ENCODE measurements at regions not wholly inside any gene's neighbourhood (a gene's known extent, or its start where the extent isn't known, plus 50 kb on each side); places are given as distances from the start of the nearest gene placed in this dataset.

GRCh38 chr1:80450711-80451110 lies 1350.0 kb upstream of the ADGRL2 start:
- H3K9me3 ChIP-seq: no peaks in the 10 kb centered on the region
- H3K4me1 ChIP-seq (ENCODE audit: control insufficient read depth in 1 of 2, insufficient read depth in 1 of 2, low read depth in 1 of 2, low read length in 1 of 2): no peaks in the 10 kb centered on the region
- H3K36me3 ChIP-seq: no peaks in the 10 kb centered on the region
- TF ChIP-seq, protein P1, sequence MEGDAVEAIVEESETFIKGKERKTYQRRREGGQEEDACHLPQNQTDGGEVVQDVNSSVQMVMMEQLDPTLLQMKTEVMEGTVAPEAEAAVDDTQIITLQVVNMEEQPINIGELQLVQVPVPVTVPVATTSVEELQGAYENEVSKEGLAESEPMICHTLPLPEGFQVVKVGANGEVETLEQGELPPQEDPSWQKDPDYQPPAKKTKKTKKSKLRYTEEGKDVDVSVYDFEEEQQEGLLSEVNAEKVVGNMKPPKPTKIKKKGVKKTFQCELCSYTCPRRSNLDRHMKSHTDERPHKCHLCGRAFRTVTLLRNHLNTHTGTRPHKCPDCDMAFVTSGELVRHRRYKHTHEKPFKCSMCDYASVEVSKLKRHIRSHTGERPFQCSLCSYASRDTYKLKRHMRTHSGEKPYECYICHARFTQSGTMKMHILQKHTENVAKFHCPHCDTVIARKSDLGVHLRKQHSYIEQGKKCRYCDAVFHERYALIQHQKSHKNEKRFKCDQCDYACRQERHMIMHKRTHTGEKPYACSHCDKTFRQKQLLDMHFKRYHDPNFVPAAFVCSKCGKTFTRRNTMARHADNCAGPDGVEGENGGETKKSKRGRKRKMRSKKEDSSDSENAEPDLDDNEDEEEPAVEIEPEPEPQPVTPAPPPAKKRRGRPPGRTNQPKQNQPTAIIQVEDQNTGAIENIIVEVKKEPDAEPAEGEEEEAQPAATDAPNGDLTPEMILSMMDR (IDR thresholded peaks at IDR 0.05): no peak
- H3K4me3 ChIP-seq (ENCODE audit: low read depth in 1 of 2, low read length in 1 of 2): no peak overlapping the region
- no peaks in the 10 kb centered on the region for H3K27me3 ChIP-seq
- H3K27ac ChIP-seq: no peak overlapping the region

DNA sequence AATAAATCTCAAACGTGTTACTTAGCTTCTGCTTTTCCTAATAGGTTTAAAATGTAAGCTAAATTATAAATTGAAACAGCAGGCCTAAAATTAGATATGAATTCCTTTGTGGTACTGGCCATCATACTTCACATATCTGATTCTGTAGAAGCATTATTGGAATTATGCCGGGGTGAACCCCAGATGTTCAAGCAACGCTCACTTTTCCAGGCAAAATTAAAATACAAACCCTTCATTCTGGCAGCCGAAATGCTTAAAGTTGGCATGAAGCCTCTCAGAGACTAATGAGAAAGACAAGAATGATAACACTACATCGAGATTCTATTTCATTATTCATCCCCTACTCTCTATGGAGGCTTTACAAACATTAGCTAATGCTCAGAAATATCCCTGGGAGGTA lies 1352.7 kb upstream of the ADGRL2 start:
- Histone ChIP-seq H3K4me3 (ENCODE audit: low read depth in 1 of 2, low read length in 1 of 2) (no peak overlapping the region), H3K4me1 (ENCODE audit: control insufficient read depth in 1 of 2, insufficient read depth in 1 of 2, low read depth in 1 of 2, low read length in 1 of 2) (no peaks in the 10 kb centered on the region), H3K27ac (no peak overlapping the region), H3K9me3 (no peaks in the 10 kb centered on the region), H3K36me3 (no peaks in the 10 kb centered on the region), H3K27me3 (no peaks in the 10 kb centered on the region)
- TF ChIP-seq, protein P1 (IDR thresholded peaks at IDR 0.05): no peak

DNA sequence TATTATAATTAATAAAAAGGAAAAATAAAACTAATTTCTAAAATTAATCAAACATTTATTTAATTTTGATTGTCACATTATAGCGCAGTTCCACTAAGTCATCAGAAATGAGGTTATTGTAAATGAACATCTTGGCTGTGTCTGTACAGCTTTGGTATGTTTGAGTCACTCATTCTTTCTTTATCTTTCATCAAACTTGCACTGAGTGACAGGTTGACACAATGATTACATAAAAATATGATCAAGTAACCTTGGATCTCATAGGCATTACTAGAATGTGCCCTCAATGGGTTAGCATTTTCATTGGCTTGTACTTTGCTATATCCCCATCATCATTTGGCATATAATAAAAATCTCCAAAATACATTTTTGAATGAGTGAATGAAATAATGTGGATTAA lies 1353.2 kb upstream of the ADGRL2 start:
- TF ChIP-seq, protein P1 (IDR thresholded peaks at IDR 0.05): no peak
- no peak overlapping the region for H3K27ac ChIP-seq
- no peaks in the 10 kb centered on the region for H3K9me3 ChIP-seq
- no peaks in the 10 kb centered on the region for H3K27me3 ChIP-seq
- no peaks in the 10 kb centered on the region for H3K4me1 ChIP-seq (ENCODE audit: control insufficient read depth in 1 of 2, insufficient read depth in 1 of 2, low read depth in 1 of 2, low read length in 1 of 2)
- H3K4me3 ChIP-seq (ENCODE audit: low read depth in 1 of 2, low read length in 1 of 2): no peak overlapping the region
- H3K36me3 ChIP-seq: no peaks in the 10 kb centered on the region

GRCh38 chr1:80445033-80445432 lies 1355.7 kb upstream of the ADGRL2 start:
- no peaks in the 10 kb centered on the region for H3K36me3 ChIP-seq
- TF ChIP-seq, protein P1 (IDR thresholded peaks at IDR 0.05): no peak
- H3K27me3 ChIP-seq: no peaks in the 10 kb centered on the region
- H3K4me3 ChIP-seq (ENCODE audit: low read depth in 1 of 2, low read length in 1 of 2): no peak overlapping the region
- no peaks in the 10 kb centered on the region for H3K4me1 ChIP-seq (ENCODE audit: control insufficient read depth in 1 of 2, insufficient read depth in 1 of 2, low read depth in 1 of 2, low read length in 1 of 2)
- no peak overlapping the region for H3K27ac ChIP-seq
- no peaks in the 10 kb centered on the region for H3K9me3 ChIP-seq

DNA sequence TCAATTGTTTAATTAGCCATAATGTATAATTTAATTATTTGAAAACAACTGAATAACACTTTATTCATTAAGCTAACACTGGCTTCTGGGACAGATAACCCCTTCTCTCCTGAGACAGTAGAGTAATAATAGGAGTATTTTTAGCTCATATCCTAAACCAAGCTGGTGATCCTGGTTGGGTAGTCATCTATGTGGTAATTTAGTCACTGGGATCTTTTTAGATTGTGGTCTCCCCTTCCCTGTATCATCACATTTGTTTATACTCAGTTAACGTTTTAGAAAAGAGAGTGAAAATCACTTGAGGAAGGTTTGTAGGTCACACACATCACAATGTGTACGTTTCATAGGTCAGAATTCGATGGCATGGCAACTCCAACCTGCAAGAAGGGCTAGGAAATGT lies 1356.6 kb upstream of the ADGRL2 start:
- Histone ChIP-seq H3K36me3 (no peaks in the 10 kb centered on the region), H3K4me3 (ENCODE audit: low read depth in 1 of 2, low read length in 1 of 2) (no peak overlapping the region), H3K27me3 (no peaks in the 10 kb centered on the region), H3K9me3 (no peaks in the 10 kb centered on the region), H3K4me1 (ENCODE audit: control insufficient read depth in 1 of 2, insufficient read depth in 1 of 2, low read depth in 1 of 2, low read length in 1 of 2) (no peaks in the 10 kb centered on the region), H3K27ac (no peak overlapping the region)
- TF ChIP-seq, protein P1 (IDR thresholded peaks at IDR 0.05): no peak

DNA sequence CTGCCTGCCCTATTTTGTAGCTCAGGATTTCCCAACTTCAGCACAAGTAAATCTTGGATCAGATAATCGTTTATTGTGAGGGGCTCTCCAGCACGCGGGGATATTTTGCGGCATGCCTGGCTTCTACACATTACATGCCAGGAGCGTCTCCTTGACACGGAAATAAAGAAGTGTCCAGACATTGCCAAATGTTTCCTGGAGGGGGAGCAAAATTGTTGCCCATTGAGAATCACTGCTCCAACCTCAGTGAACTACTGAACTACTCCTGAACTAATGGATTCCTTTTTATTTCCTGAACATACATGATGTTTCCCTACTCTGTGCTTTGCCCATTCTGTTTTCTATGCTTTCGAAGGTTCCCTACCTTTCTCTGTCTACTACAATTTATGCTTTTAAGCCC lies 1359.1 kb upstream of the ADGRL2 start:
- TF ChIP-seq, protein P1 (IDR thresholded peaks at IDR 0.05): no peak
- H3K4me1 ChIP-seq (ENCODE audit: control insufficient read depth in 1 of 2, insufficient read depth in 1 of 2, low read depth in 1 of 2, low read length in 1 of 2): no peaks in the 10 kb centered on the region
- no peaks in the 10 kb centered on the region for H3K9me3 ChIP-seq
- no peaks in the 10 kb centered on the region for H3K36me3 ChIP-seq
- no peak overlapping the region for H3K27ac ChIP-seq
- no peak overlapping the region for H3K4me3 ChIP-seq (ENCODE audit: low read depth in 1 of 2, low read length in 1 of 2)
- no peaks in the 10 kb centered on the region for H3K27me3 ChIP-seq

Measured in neutrophil (primary cell).